ENCODE measurements at regions not wholly inside any gene's neighbourhood (a gene's known extent, or its start where the extent isn't known, plus 50 kb on each side); places are given as distances from the start of the nearest gene placed in this dataset.

GRCh38 chr10:90195288-90195840, 494.0 kb downstream of the KIF20B start:
- TF ChIP-seq CTCF (IDR thresholded peaks at IDR 0.05; ENCODE audit: low read depth, low read length, missing input control), result no peak
- TF ChIP-seq EGR1 (IDR thresholded peaks at IDR 0.05; ENCODE audit: low read depth in 2 of 2), result no peak
- TF ChIP-seq REST (IDR thresholded peaks at IDR 0.05), result no peak
